HG03097 (cell line): ENCODE measurements at regions not wholly inside any gene's neighbourhood (a gene's known extent, or its start where the extent isn't known, plus 50 kb on each side); places are given as distances from the start of the nearest gene placed in this dataset.
"Not testable (repeated sequence)": the region's sequence is repeated elsewhere in the genome, so short reads cannot be mapped to it uniquely, and the experiment has no call there.

Experiments
- ATAC-seq: cut with Tn5 transposase; IDR thresholded peaks from one replicate; pipeline ENCODE4 v1.9.1; 2021; ENCODE audit not compliant: unreplicated experiment, low FRiP score

- ATAC-seq, result no peak
These were observed 107.2 kb upstream of the STC2 start for GRCh38 chr5:173435447-173435846.

DNA sequence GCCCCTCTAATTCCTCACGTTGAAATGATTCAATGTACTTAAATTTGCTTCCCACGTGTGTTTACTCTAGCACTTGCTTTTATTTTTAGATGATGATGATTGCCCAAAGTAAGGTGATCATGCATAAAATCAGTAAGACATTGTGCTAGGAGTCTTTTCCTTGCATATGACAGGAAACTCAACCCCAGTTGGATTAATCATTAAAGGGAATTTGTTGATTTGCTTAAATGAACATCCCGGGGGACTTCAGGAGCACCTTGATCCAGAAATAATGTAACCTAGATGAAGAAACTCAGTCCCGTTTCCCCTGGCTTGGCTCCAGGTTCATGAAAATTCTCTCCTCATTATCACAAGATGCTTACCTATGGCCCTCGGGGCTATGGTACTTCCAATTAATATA lies 106.1 kb upstream of the STC2 start:
- ATAC-seq, result no peak

- no peak for ATAC-seq
These were observed 102.2 kb upstream of the STC2 start for GRCh38 chr5:173430394-173430793.

GRCh38 chr5:173429489-173430150 lies 101.4 kb upstream of the STC2 start:
- ATAC-seq, result no peak

DNA sequence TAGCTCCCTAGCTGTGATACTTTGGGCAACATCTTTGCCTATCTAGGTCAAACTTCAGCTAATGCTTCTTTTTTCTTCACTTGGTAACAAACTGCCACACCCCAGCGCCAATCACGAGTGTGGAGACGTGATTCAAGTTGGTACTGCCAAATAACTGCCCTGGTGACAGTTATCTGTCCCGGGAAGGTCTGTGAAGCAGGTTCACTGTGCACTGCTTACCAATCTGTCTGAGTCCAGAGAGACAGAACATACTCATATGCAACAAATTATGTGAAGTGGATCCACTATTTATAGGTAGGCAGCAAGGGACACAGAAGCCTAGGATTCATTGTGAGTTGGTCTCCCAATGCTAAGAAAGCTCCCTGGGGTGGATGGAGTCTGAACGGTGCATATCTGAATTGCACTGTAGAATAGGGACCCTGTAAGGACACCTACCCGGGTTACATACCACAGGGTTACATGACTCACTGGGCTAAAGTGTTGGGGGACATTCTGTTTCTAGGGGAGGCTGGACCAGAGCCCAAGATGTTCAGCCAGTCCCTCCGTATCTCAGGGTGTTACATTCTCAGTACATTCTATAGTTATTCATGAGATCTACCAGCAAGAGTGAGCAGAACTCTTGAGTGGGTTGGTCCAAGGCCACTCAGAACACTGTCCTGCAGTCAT lies 95.4 kb upstream of the STC2 start:
- no peak for ATAC-seq

DNA sequence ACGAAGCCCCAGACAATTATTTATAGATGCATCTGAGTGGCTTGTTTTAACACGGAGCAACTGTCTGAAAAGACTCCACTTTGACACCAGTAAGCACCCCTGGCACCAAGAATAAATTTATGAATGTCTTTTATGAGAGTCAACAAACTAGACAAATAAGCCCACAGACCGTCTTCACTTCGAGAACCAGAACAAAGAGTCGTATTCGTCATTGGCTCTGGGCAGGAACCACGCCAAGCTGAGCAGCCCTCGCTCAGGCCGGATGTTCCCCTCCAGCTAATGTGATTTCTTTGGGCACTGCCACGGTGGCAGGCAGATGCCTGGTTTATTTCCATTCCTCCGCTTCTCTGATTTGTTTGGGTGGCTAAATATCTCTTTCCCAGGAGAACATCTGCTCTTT lies 91.9 kb upstream of the STC2 start:
- ATAC-seq, result no peak

GRCh38 chr5:173413471-173413982 lies 85.3 kb upstream of the STC2 start:
- no peak for ATAC-seq

GRCh38 chr5:173412566-173412965 lies 84.4 kb upstream of the STC2 start:
- no peak for ATAC-seq

DNA sequence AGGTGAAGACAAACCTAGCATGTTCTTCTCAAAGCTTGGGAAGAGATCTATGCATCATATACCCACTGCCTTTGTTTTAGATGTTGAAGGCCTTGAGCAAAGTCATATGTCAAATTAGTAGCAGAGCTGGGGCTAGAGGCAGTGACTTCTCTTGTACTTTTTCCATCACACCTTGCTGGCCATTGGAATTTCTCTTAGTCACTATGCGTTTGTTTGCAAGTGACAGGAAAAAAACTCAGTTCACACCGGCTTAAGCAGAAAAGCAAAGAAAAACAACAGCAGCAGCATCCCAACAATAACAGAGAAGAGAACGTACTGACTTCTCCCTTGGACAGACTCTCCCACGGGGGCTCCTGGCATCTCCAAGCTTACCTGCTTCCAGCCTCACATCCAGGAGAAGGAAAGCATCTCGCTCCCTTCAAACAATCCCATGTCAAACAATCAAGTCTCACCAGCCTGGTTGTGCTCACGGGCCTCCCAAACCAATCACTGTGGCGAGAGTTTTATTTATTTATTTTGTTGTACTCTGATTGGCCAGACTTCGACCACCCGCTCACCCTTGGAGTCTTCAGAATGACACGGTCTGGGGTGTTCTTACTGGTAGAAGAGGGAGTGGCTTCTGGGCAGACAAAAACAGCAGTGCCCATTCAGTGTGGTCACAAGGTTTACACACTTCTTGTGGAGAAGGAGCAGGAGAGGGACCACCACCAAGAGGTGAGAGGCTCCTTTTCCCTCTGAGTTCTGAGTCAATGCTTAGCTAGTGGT lies 83.8 kb upstream of the STC2 start:
- no peak for ATAC-seq

DNA sequence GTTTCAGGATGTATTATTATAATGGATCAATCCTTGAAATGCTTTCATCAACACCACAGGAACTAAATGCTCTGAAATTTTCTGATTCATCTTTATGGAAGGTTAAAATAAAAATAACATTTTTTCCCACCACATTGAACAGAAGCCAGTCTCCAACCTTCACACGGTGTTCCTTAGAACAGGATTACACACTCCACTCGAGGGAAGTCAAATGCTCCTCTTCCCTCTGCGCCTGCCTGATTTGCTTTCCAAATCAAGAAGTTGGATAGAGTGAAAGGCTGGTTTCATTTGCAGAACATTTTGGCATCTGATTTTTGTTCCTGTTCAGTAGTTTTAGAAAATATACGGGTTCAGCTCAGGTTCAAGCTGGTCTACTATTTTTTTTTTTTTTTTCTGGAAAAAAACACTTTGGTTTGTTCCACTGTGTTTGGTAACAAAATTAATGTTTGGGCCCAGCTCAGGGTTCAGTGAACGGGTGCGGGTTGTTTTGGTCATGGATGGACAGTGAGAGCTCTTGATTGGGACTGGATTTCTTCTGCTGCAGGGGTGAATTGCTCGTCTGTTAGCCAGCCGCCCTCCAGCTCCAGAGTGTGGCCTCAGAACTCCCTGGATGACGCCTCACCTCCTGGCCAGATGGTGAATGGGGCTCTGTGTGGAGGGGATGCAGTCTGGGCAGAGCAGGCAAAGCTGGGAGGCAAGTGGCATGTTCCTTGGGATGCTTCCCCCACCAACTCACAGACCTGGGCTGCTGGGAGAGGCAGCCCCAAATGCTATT lies 82.4 kb upstream of the STC2 start:
- ATAC-seq, result no peak

- no peak for ATAC-seq
These were observed 80.7 kb upstream of the STC2 start for GRCh38 chr5:173408946-173409345.

DNA sequence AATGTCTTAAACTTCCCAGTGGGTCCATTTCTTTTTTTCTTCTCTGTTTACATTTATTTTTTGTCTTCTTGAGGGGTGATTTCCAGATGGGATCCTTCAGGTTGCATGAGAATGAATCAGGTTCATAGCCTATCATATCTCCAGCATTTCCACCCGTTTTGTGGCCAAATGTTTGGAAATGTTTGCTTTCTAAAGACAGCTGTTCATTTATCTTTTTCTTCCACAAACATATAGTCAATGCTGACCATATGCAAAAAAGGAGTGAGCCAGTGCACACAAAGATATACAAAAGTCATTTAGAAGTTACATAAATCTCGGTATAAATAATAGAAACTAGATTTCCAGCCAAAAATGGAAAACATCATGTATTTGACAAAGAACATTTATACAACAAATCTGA lies 71.6 kb upstream of the STC2 start:
- ATAC-seq, result no peak

- ATAC-seq, result no peak
These were observed 69.3 kb upstream of the STC2 start for GRCh38 chr5:173397516-173397915.

- ATAC-seq, result no peak
These were observed 68.2 kb upstream of the STC2 start for GRCh38 chr5:173396311-173396993.

DNA sequence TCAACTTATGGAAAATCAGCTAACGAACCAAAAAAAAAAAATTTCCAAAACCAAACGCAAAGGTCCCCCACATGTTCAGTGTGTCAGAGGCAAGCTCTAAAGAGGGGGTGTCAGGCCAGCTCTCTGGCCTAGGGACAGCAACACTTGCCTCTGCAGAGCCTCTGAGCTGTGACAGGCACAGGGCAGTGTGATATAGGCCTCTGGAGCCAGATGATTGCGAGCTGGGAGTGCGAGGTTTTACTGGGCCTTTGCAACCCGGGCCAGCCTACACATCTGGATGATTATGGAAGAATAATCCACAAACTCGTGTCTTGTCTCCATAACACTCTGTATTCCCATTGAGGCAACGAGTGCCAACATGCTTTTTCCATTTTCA lies 67.7 kb upstream of the STC2 start:
- no peak for ATAC-seq

GRCh38 chr5:173395257-173395932 lies 67.2 kb upstream of the STC2 start:
- ATAC-seq, result no peak

- no peak for ATAC-seq
These were observed 66.5 kb upstream of the STC2 start for GRCh38 chr5:173394701-173395100.

DNA sequence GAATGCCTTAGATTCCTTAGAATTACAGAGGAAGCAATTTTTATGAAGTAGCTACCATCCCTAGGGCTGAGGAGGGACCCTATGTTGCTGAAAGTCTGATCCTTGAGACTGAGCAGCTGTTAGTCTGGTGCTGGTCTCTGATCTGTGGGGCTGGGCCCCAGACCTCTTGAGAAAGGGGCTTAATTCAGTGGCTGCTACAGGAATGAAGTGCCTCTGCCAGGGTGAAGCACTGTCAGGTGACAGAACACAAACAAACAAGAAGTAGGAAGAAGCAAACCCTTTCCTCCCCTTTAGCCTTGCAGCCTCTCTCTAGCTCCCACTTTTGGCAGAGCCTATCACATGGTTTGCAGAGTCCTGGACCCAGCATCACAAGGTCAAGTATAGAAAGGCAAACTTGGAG lies 64.0 kb upstream of the STC2 start:
- no peak for ATAC-seq

DNA sequence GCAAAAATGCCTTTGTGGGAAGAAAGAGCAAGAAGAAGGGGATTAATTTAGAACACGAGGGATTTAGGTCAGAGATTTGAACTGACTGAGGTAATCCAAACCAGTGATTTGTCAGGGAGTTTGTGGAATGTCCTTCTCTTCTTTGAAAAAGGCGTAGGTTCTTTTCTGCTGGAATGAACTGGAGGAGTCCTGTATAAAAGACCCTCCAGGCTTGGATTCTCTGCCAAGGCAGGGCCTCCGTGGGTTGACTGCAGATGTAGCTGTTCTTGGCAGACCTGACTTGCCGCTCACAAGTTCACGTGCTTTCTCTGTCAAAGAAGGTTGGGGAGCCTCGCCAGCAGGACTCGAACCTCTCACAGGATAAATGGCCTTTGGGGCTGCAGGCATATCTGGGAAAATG lies 62.8 kb upstream of the STC2 start:
- no peak for ATAC-seq

DNA sequence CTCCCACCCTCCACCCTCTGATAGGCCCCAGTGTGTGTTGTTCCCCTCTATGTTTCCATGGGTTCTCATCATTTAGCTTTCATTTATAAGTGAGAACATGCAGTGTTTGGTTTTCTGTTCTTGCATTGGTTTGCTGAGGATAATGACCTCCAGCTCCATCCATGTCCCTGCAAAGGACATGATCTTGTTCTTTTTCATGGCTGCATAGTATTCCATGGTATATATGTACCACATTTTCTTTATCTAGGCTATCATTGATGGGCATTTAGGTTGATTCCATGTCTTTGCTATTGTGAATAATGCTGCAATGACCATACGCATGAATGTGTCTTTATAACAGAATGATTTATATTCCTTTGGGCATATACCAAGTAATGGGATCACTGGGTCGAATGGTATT lies 59.1 kb upstream of the STC2 start:
- ATAC-seq, result not testable (repeated sequence)
